GM21515 (cell line): ENCODE measurements at regions not wholly inside any gene's neighbourhood (a gene's known extent, or its start where the extent isn't known, plus 50 kb on each side); places are given as distances from the start of the nearest gene placed in this dataset.

Experiments used
- ATAC-seq: cut with Tn5 transposase; IDR thresholded peaks from one replicate; pipeline ENCODE4 v1.9.1; 2021; ENCODE audit not compliant: unreplicated experiment

DNA sequence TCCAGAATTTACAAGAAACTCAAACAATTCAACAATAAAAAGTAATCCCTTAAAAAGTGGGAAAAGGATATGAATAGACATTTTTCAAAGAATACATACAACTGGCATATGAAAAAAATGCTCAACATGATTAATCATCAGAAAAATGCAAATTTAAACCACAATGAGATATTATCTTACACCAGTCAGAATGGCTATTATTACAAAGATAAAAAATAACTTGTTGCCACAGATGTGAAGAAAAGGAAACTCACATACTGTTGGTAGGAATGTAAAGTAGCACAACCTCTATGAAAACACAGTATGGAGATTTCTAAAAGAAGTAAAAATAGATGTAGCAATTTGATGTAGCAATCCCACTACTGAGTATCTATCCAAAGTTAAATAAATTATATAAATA lies 65.1 kb upstream of the DIAPH2 start:
- ATAC-seq, result no peak

DNA sequence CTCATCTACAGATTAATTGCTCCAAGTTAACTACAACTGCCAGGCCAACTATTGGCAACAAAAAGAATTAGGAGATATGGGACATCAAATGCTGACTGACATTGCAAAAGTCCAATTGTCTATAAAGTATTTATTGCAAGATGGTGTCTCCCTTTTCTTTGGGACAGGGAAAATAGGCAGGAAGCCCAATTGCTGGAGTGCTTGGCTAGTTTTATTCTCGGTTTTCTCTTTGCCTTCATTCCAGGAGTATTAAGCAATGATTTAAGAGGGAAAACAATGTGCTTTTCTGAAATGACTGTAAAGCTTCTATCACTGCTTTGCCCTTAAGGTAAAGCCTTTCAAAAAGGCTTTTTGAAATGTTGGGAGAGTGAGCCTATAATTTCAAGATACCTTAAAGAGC lies 62.8 kb upstream of the DIAPH2 start:
- ATAC-seq, result no peak
